D721Med (cell line): ENCODE measurements at regions not wholly inside any gene's neighbourhood (a gene's known extent, or its start where the extent isn't known, plus 50 kb on each side); places are given as distances from the start of the nearest gene placed in this dataset.

Source experiments
- DNase-seq: peaks from one replicate; pipeline ENCODE4 v3.0.0; 2011; ENCODE audit warnings: low spot score; ENCODE audit not compliant: insufficient read length
- FAIRE-seq: peaks from 2 replicates; lab custom pipeline; 2011; peaks lifted over from hg19 to GRCh38; lab: Jason Lieb, UNC
- TF ChIP-seq, protein P1 (sequence below): IDR thresholded peaks from 2 replicates; pipeline ENCODE4 v1.5.1; 2012; ENCODE audit warnings: mild to moderate bottlenecking, control low read depth; ENCODE audit not compliant: insufficient read depth; ENCODE audit errors: missing control alignments

DNA sequence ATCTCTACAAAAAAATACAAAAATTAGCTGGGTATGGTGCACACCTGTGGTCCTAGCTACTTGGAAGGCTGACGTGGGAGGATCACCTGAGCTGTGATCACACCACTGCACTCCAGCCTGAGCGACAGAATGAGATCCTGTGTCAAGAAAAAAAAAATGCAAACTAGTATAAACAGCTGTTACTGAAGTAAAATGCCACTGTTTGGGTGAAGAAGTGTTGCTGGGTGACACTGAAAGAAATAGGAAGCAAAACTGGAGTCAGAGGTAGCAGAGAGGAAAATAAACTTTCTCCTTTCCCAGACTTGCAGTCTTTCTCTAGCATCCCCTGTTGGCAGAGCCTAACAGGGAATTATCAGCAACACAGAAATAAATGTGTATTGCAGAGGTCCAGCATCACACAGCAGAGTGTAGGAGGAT is 241.2 kb upstream of the PREP start:
- FAIRE-seq (no peak), DNase-seq (no peak)

DNA sequence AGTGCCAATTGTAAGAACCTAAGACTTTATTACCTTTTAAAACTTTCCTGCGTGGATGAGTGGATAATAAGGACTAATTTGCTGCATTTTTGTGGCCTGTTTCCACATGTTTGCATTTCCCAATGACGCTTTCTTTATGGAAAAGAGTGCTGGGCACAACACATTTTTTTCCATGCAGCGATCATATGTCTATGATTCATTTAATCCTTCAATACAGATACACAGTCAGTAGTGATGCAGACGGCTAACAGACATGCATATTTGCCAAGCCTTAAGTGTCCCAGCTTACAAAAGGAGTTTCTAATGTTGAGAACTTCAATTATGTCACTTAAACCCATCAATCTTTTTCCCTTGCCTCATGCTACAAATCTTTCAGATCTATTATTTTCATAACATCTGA is 239.8 kb upstream of the PREP start:
- no peak for FAIRE-seq
- DNase-seq: no peak

More for the DNA sequence above, 241.2 kb upstream of the PREP start:
- TF ChIP-seq, protein P1, sequence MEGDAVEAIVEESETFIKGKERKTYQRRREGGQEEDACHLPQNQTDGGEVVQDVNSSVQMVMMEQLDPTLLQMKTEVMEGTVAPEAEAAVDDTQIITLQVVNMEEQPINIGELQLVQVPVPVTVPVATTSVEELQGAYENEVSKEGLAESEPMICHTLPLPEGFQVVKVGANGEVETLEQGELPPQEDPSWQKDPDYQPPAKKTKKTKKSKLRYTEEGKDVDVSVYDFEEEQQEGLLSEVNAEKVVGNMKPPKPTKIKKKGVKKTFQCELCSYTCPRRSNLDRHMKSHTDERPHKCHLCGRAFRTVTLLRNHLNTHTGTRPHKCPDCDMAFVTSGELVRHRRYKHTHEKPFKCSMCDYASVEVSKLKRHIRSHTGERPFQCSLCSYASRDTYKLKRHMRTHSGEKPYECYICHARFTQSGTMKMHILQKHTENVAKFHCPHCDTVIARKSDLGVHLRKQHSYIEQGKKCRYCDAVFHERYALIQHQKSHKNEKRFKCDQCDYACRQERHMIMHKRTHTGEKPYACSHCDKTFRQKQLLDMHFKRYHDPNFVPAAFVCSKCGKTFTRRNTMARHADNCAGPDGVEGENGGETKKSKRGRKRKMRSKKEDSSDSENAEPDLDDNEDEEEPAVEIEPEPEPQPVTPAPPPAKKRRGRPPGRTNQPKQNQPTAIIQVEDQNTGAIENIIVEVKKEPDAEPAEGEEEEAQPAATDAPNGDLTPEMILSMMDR: no peak

DNA sequence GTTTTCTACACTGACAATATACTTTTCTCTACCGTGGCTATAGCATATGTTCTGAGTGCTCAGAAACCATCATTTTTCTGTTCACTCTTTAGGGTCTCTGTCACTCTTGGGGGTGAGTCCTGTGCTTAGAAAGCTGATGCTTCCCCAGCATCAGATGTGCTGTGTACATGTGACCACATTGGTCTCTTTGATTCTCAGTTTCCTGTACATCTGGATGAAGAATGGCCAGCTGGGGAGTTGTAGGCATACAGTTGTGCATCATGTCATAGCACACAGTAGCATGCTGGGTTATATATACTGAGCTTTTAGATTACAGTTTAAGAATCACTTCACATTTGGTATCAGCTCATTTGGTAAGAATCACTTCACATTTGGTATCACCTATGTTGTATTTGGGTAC is 238.6 kb upstream of the PREP start:
- DNase-seq (no peak), FAIRE-seq (no peak)
- TF ChIP-seq, protein P1: no peak

More for the DNA sequence above, 239.8 kb upstream of the PREP start:
- TF ChIP-seq, protein P1: no peak

DNA sequence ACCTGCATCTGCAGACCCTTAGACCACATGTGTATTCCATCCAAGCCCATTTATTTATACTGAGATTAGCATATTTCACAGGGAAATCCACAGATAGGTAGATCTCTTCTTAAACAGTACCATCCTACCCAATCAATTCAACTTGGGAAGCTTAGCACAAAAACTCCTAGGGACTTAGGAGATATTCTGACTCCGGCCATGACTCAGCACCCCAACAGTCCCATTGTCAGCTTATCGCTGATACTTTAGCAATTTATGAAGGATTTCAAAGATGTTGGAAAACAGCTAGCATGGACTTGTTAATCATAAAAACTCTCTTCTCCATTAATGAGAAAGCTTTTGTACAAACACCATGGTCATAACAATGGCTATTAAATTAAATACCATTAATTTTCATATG is 236.2 kb upstream of the PREP start:
- no peak for FAIRE-seq
- TF ChIP-seq, protein P1: no peak
- no peak for DNase-seq

DNA sequence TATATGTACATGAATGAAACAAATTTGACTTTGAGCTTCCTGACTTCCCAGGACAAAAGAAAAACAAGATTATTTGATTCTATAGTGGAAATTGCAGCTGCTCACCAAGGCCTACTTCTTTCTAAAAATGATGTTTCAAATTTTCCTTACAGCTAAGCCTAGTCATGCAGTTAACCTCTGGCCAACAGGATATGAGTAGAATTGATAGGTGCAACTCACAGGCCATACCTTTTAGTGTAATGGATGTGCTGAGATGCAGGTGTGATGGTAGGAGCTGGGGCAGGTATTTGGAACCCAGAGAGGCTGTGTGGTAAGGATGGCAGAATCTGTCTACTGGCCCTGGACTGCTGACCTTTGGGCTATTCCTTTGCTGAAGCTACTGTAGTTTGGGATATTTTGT is 230.9 kb upstream of the PREP start:
- FAIRE-seq (no peak), DNase-seq (no peak)
- TF ChIP-seq, protein P1: no peak

DNA sequence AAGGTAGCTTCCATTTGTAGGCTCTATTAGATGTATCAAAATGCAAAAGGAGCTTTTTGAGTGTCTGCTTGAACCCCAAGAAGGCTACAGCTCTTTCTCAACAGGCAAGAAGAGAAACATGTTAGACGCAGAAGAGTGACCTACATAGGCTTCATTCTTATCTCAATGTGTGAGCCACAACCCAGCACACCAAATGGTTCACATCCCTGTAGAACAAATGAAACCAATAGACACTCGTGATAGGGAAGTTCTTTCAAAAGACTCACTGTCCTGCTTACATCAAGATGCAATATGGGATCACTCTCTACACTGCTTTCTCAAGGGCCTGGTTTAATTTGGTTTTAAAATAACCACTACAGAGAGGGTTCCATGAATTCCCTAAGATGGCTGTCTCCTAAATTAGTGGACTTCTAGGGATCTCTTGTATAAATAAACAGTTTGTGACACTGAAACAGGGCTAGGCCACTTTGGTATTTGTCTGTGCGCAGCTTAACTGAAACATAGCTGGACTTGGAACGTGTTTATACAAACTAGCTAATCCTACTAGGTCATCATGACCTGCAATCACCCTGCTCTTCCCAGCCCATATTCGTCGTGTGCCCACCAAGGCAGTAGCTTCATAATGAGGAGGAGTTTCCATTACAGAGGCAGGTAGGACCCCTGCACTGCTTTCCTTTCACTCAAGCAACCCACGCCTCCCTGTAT is 225.4 kb upstream of the PREP start:
- FAIRE-seq: no peak

More for the DNA sequence above, 225.4 kb upstream of the PREP start:
- no peak for DNase-seq
- TF ChIP-seq, protein P1: no peak
